ENCODE measurements at regions not wholly inside any gene's neighbourhood (a gene's known extent, or its start where the extent isn't known, plus 50 kb on each side); places are given as distances from the start of the nearest gene placed in this dataset.

DNA sequence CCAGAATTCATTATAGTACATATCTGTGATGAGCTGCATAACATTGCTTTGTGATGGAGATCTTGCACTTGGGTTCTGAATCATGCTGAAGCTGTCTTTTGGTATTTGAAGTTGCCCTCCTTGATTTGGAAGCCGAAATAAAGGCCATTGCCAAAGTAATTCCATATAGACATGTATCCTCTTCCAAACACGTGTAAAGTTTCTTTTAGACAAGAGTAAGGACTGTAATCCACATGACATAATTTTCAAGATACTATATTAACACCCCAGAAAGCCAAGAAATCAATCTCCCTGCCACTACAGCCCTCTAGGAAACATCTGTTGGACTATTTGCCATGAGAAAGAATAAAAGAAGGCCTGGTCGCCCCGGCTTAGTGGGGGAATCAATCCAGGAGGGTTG, 754.2 kb downstream of the FGF9 start:
- no peak for TF ChIP-seq POLR2A (IDR thresholded peaks at IDR 0.05; ENCODE audit: low read length)
- TF ChIP-seq GATA1 (IDR thresholded peaks at IDR 0.05; ENCODE audit: low read depth, low read length) = no peak
